Cardiac muscle cell (in vitro differentiated cells and primary cell): ENCODE measurements at regions not wholly inside any gene's neighbourhood (a gene's known extent, or its start where the extent isn't known, plus 50 kb on each side); places are given as distances from the start of the nearest gene placed in this dataset.

Source experiments
- DNase-seq, 2 donors: peaks; one replicate each; pipeline versions ENCODE4 v3.0.0 to v3.0.0-alpha.2; 2010 to 2017; ENCODE audit warnings: low read depth in 1 of 2, low spot score in 1 of 2
- H3K27ac ChIP-seq: fragments of 200-600 bp; sonication (generic); 2 replicates; pipeline ENCODE4 v1.5.1; 2016
- H3K27me3 ChIP-seq: fragments of 200-600 bp; sonication (generic); 2 replicates; pipeline ENCODE4 v1.6.0; 2016; ENCODE audit warnings: control low read depth
- H3K36me3 ChIP-seq: fragments of 200-600 bp; sonication (generic); 2 replicates; pipeline ENCODE4 v1.5.1; 2016; ENCODE audit warnings: control low read depth
- H3K4me1 ChIP-seq: fragments of 200-600 bp; sonication (generic); 2 replicates; pipeline ENCODE4 v1.8.1; 2017; ENCODE audit warnings: low read depth, mild to moderate bottlenecking, mixed run types
- H3K4me3 ChIP-seq: fragments of 200-600 bp; sonication (generic); 2 replicates; pipeline ENCODE4 v1.5.1; 2016; ENCODE audit warnings: mild to moderate bottlenecking
- H3K9me3 ChIP-seq: fragments of 200-600 bp; sonication (generic); 2 replicates; pipeline ENCODE4 v1.5.1; 2017; ENCODE audit warnings: low read depth, mild to moderate bottlenecking, control low read depth
- CTCF ChIP-seq: IDR thresholded peaks from 2 replicates; pipeline ENCODE4 v1.5.1; 2012; ENCODE audit warnings: low read depth, mild to moderate bottlenecking, low read length

- TF ChIP-seq CTCF: no peak
- Histone ChIP-seq H3K4me1 (no peaks in the 10 kb centered on the region), H3K36me3 (no peaks in the 10 kb centered on the region), H3K27me3 (no peaks in the 10 kb centered on the region), H3K4me3 (no peak overlapping the region), H3K9me3 (no peaks in the 10 kb centered on the region), H3K27ac (no peak overlapping the region)
- no peak for DNase-seq
These were observed 160.5 kb upstream of the PRSS58 start for GRCh38 chr7:142418326-142418725.

GRCh38 chr7:142414915-142415314, 157.1 kb upstream of the PRSS58 start:
- DNase-seq: no peak
- Histone ChIP-seq H3K9me3 (no peaks in the 10 kb centered on the region), H3K27me3 (no peaks in the 10 kb centered on the region), H3K4me1 (no peaks in the 10 kb centered on the region), H3K36me3 (no peaks in the 10 kb centered on the region), H3K4me3 (no peak overlapping the region), H3K27ac (no peak overlapping the region)
- no peak for TF ChIP-seq CTCF

GRCh38 chr7:142414135-142414534, 156.3 kb upstream of the PRSS58 start:
- DNase-seq: no peak
- Histone ChIP-seq H3K36me3 (no peaks in the 10 kb centered on the region), H3K4me1 (no peaks in the 10 kb centered on the region), H3K27me3 (no peaks in the 10 kb centered on the region), H3K9me3 (no peaks in the 10 kb centered on the region), H3K4me3 (no peak overlapping the region), H3K27ac (no peak overlapping the region)
- TF ChIP-seq CTCF: no peak

GRCh38 chr7:142413280-142414000, 155.6 kb upstream of the PRSS58 start:
- H3K27ac ChIP-seq: no peak overlapping the region

GRCh38 chr7:142412551-142413193, 154.8 kb upstream of the PRSS58 start:
- DNase-seq: peak; percentile 40 to 64
- Histone ChIP-seq H3K9me3 (no peaks in the 10 kb centered on the region), H3K27ac (no peak overlapping the region), H3K27me3 (no peaks in the 10 kb centered on the region), H3K4me3 (no peak overlapping the region), H3K36me3 (no peaks in the 10 kb centered on the region), H3K4me1 (no peaks in the 10 kb centered on the region)
- peak; percentile 74 for TF ChIP-seq CTCF

More at GRCh38 chr7:142413280-142414000, 155.6 kb upstream of the PRSS58 start:
- H3K9me3 ChIP-seq: no peaks in the 10 kb centered on the region
- no peak for DNase-seq
- no peaks in the 10 kb centered on the region for H3K4me1 ChIP-seq
- TF ChIP-seq CTCF: no peak
- no peaks in the 10 kb centered on the region for H3K27me3 ChIP-seq
- H3K4me3 ChIP-seq: no peak overlapping the region
- no peaks in the 10 kb centered on the region for H3K36me3 ChIP-seq
